ENCODE measurements at regions not wholly inside any gene's neighbourhood (a gene's known extent, or its start where the extent isn't known, plus 50 kb on each side); places are given as distances from the start of the nearest gene placed in this dataset.

- Histone ChIP-seq H3K79me1 (ENCODE audit: low read depth, low read length) (no peaks in the 10 kb centered on the region), H2BK15ac (ENCODE audit: low read length) (no peak overlapping the region), H3K79me2 (ENCODE audit: control insufficient read depth in 1 of 2, insufficient read depth in 2 of 2, low read length in 2 of 2) (no peaks in the 10 kb centered on the region), H4K91ac (replicated peaks; ENCODE audit: insufficient read length, low read length) (no peak overlapping the region), H3K27me3 (replicated peaks in 1 of 4; ENCODE audit: control insufficient read depth in 3 of 4, extremely low read depth in 1 of 4, insufficient read depth in 3 of 4, low read length in 3 of 4) (no peaks in the 10 kb centered on the region), H2BK120ac (replicated peaks; ENCODE audit: low read depth, low read length) (no peak overlapping the region), H2AK5ac (ENCODE audit: low read depth, low read length) (no peak overlapping the region), H3K23me2 (ENCODE audit: low read depth, low read length) (no peaks in the 10 kb centered on the region), H3K27ac (ENCODE audit: low read depth, low read length) (no peak overlapping the region), H3K23ac (ENCODE audit: insufficient read length) (no peak overlapping the region), H2BK5ac (ENCODE audit: low read depth, low read length) (no peak overlapping the region), H4K20me1 (replicated peaks in 1 of 2; ENCODE audit: control insufficient read depth in 1 of 2, insufficient read depth in 2 of 2, low read length in 2 of 2) (no peaks in the 10 kb centered on the region), H3K4me1 (replicated peaks in 1 of 4; ENCODE audit: control insufficient read depth in 3 of 4, insufficient read depth in 4 of 4, low read length in 3 of 4) (no peaks in the 10 kb centered on the region), H4K8ac (ENCODE audit: extremely low read depth, insufficient read depth, low read length) (no peak overlapping the region), H2BK20ac (ENCODE audit: low read length) (no peak overlapping the region), H3K9ac (replicated peaks in 1 of 4; ENCODE audit: extremely low read depth in 1 of 4, low read depth in 3 of 4, low read length in 3 of 4) (no peak overlapping the region), H2BK12ac (ENCODE audit: low read depth, low read length) (no peak overlapping the region), H3K4me3 (ENCODE audit: extremely low read depth in 1 of 4, insufficient read depth in 2 of 4, low read depth in 3 of 4, low read length in 4 of 4) (no peak overlapping the region), H4K5ac (ENCODE audit: insufficient read length, low read depth, low read length) (no peak overlapping the region), H3K36me3 (ENCODE audit: control insufficient read depth in 2 of 4, insufficient read depth in 4 of 4, low read length in 3 of 4) (no peaks in the 10 kb centered on the region), H3K56ac (replicated peaks; ENCODE audit: insufficient read length, low read depth, low read length) (no peak overlapping the region), H3K18ac (ENCODE audit: extremely low read depth, low read length) (no peak overlapping the region), H2AFZ (ENCODE audit: low read length) (no peak overlapping the region), H3K4me2 (ENCODE audit: insufficient read depth in 1 of 2, low read depth in 2 of 2, low read length in 2 of 2) (no peak overlapping the region), H3K4ac (replicated peaks; ENCODE audit: insufficient read length, low read depth, low read length) (no peak overlapping the region), H3K14ac (ENCODE audit: insufficient read length) (no peak overlapping the region), H3K9me3 (ENCODE audit: insufficient read depth in 2 of 2, low read depth in 1 of 2, low read length in 1 of 2) (no peaks in the 10 kb centered on the region)
- 80% methylated on average over 1 of the region's 1 CpG; no CpG with 5 or more reads in 1 of the 2 experiments for WGBS, 2 experiments (ENCODE audit: extremely low coverage in 1 of 2, insufficient coverage in 1 of 2, insufficient read length in 1 of 2, insufficient replicate concordance in 2 of 2, low coverage in 1 of 2, low lambda C conversion rate in 2 of 2, missing lambda C conversion rate in 1 of 2)
- no peak for FAIRE-seq
- POLR2A ChIA-PET (ENCODE audit: partially characterized antibody) = no interaction called here
- no peak for TF ChIP-seq RNF2 (IDR thresholded peaks at IDR 0.05; ENCODE audit: borderline replicate concordance, low read depth, low read length, missing control alignments, poor library complexity, severe bottlenecking)
- TF ChIP-seq USF2 (IDR thresholded peaks at IDR 0.05; ENCODE audit: low read length) = no peak
- TF ChIP-seq CBX8 (IDR thresholded peaks at IDR 0.05; ENCODE audit: borderline replicate concordance, low read depth, low read length) = no peak
- CTCF ChIA-PET (ENCODE audit: partially characterized antibody) = interaction anchor here (0.7 to 3.2 kb wide), 2 partner anchors 23 to 594 kb away, joined by 3 to 11 read pairs; no protein-coding TSS in a partner anchor
- no peak for DNase-seq (ENCODE audit: low read depth in 1 of 2, low spot score in 2 of 2)
Observed at GRCh38 chr1:60448850-60449249, 375.3 kb upstream of the C1orf87 start.
